ENCODE measurements at regions not wholly inside any gene's neighbourhood (a gene's known extent, or its start where the extent isn't known, plus 50 kb on each side); places are given as distances from the start of the nearest gene placed in this dataset.
A peak's percentile ranks its signal among the peaks of the same experiment; 100 is the strongest.

- Histone ChIP-seq H3K27me3 (replicated peaks in 1 of 7) (no peaks in the 10 kb centered on the region), H3K36me3 (no peaks in the 10 kb centered on the region), H3K9me3 (no peaks in the 10 kb centered on the region), H3K4me1 (no peaks in the 10 kb centered on the region), H3K27ac (no peak overlapping the region), H3K4me3 (no peak overlapping the region)
- intact Hi-C loops (cut with DNase I; ENCODE audit: low total_unique reads): no loop called here
- TF ChIP-seq CTCF (IDR thresholded peaks at IDR 0.05 in 8 of 11, conservative IDR thresholded peaks at IDR 0.05 in 3 of 11) (no peak), POLR2A (IDR thresholded peaks at IDR 0.05) (no peak), POLR2AphosphoS5 (IDR thresholded peaks at IDR 0.05) (no peak)
- WGBS, 5 donors: 50 to 76% (median 66%) methylated on average over 3 of the region's 3 CpGs
- DNase-seq: no peak
These were observed 490.2 kb upstream of the BOD1L1 start for GRCh38 chr4:14117575-14118238.

- Histone ChIP-seq H3K4me1 (peaks cover 0 to 22% (median 16%) of the 10 kb centered on the region in 6 donors), H3K4me3 (no peak overlapping the region), H3K9me3 (no peaks in the 10 kb centered on the region), H3K36me3 (no peaks in the 10 kb centered on the region), H3K27ac (peak overlapping the region in 4 of 8 donors; percentile 12 to 74 (median 62)), H3K27me3 (replicated peaks in 1 of 7) (no peaks in the 10 kb centered on the region)
- WGBS, 5 donors: 68 to 85% (median 73%) methylated on average over 2 of the region's 2 CpGs
- TF ChIP-seq POLR2AphosphoS5 (IDR thresholded peaks at IDR 0.05): no peak
- no peak for TF ChIP-seq POLR2A (IDR thresholded peaks at IDR 0.05)
- no peak for TF ChIP-seq CTCF (IDR thresholded peaks at IDR 0.05 in 8 of 11, conservative IDR thresholded peaks at IDR 0.05 in 3 of 11)
- intact Hi-C loops (cut with DNase I; ENCODE audit: low total_unique reads): no loop called here
- no peak for DNase-seq
These were observed 497.3 kb upstream of the BOD1L1 start for GRCh38 chr4:14124816-14125215.

DNA sequence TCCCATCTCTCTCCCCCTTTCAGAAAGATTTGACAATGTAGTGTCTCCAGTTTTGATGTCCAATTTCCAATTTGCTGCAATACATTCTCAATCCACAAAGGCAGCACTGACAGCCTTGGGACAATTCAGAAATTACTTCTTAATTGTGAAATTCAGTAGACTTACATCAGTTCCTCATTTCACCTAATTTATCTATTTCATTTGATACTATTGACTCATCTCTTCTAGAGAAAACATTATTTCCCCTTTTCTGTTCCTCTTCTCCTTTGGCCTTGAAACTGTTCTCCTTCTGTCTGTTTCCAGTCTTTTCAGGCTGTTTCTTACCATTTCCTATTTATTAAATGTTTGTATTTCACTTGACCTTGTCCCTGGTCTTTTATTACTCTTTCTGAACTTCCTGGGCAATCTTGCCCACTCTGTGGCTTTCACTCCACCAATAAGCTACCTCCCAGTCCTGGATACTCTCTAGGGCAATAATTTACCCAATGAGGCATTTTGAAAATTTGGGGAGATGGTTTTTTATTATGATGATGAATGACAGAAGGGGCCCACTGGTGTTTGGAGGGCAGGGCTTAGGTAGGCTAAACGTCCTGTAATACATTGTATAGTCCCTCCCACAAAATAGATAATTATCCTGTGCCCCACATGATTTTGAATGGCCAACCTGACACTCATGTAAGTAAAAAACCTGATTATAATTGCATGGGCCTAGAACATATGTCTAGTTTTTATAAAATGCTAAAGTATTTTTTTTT lies 498.0 kb upstream of the BOD1L1 start:
- H3K27ac ChIP-seq: peak overlapping the region in 7 of 8 donors; percentile 12 to 74 (median 48)
- intact Hi-C loops (cut with DNase I; ENCODE audit: low total_unique reads): no loop called here
- H3K4me1 ChIP-seq: peaks cover 0 to 22% (median 16%) of the 10 kb centered on the region in 6 donors
- DNase-seq: no peak
- H3K27me3 ChIP-seq (replicated peaks in 1 of 7): no peaks in the 10 kb centered on the region
- no peak overlapping the region for H3K4me3 ChIP-seq
- TF ChIP-seq POLR2A (IDR thresholded peaks at IDR 0.05): no peak
- TF ChIP-seq POLR2AphosphoS5 (IDR thresholded peaks at IDR 0.05): no peak
- TF ChIP-seq CTCF (IDR thresholded peaks at IDR 0.05 in 8 of 11, conservative IDR thresholded peaks at IDR 0.05 in 3 of 11): peak in 6 of 11 experiments; percentile 10 to 35 (median 26)
- H3K9me3 ChIP-seq: no peaks in the 10 kb centered on the region
- WGBS, 5 donors: 14 to 60% (median 36%) methylated on average over 1 of the region's 1 CpG
- no peaks in the 10 kb centered on the region for H3K36me3 ChIP-seq

DNA sequence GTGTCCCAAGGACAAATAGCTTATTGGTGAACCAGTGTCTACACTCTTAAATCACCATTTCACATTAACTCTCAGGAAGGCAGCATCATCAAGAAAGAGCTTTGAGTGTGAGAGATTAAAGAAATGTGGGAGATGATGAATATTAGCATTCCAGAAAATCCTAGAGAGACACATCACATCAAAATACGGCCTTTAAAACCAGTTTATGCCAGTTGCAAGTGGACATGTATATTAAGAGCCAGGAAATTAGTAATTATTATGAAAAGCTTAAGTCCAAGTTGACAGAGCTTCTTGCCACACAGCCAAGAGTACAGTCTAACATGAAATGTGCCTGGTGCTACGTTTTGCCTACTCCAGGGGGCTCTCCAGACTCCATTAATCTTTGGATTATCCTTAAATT lies 503.0 kb upstream of the BOD1L1 start:
- 39 to 73% (median 62%) methylated on average over 2 of the region's 2 CpGs for WGBS, 5 donors
- H3K27me3 ChIP-seq (replicated peaks in 1 of 7): no peaks in the 10 kb centered on the region

More for the DNA sequence above, 503.0 kb upstream of the BOD1L1 start:
- no peaks in the 10 kb centered on the region for H3K9me3 ChIP-seq
- no peak overlapping the region for H3K27ac ChIP-seq
- intact Hi-C loops (cut with DNase I; ENCODE audit: low total_unique reads): no loop called here
- no peaks in the 10 kb centered on the region for H3K36me3 ChIP-seq
- no peak overlapping the region for H3K4me3 ChIP-seq
- DNase-seq: no peak
- TF ChIP-seq CTCF (IDR thresholded peaks at IDR 0.05 in 8 of 11, conservative IDR thresholded peaks at IDR 0.05 in 3 of 11) (no peak), POLR2AphosphoS5 (IDR thresholded peaks at IDR 0.05) (no peak), POLR2A (IDR thresholded peaks at IDR 0.05) (no peak)
- H3K4me1 ChIP-seq: peaks cover 0 to 25% (median 9%) of the 10 kb centered on the region in 6 donors

Data from spleen (tissue), 11 donors.